GM18508 (cell line): ENCODE measurements at regions not wholly inside any gene's neighbourhood (a gene's known extent, or its start where the extent isn't known, plus 50 kb on each side); places are given as distances from the start of the nearest gene placed in this dataset.
A peak's percentile ranks its signal among the peaks of the same experiment; 100 is the strongest.

Experiments
- ATAC-seq: cut with Tn5 transposase; IDR thresholded peaks from one replicate; pipeline ENCODE4 v1.9.1; 2021; ENCODE audit warnings: moderate number of reproducible peaks; ENCODE audit not compliant: insufficient read depth, unreplicated experiment

DNA sequence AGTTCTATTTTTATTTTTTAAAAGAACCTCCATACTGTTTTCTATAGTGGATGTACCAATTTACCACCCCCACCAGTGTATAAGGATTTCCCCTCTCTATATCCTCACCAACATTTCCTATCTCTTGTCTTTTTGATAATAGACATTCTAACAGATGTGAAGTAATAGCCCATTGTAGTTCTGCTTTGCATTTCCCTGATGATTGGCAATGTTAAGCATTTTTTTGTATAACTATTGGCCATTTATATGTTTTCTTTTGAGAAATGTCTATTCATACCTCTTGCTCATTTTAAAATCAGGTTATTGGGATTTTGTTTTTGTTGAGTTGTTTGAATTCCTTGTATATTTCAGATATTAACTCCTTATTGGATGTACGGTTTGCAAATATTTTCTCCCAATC, 251.1 kb upstream of the HTR2C start:
- ATAC-seq = no peak

DNA sequence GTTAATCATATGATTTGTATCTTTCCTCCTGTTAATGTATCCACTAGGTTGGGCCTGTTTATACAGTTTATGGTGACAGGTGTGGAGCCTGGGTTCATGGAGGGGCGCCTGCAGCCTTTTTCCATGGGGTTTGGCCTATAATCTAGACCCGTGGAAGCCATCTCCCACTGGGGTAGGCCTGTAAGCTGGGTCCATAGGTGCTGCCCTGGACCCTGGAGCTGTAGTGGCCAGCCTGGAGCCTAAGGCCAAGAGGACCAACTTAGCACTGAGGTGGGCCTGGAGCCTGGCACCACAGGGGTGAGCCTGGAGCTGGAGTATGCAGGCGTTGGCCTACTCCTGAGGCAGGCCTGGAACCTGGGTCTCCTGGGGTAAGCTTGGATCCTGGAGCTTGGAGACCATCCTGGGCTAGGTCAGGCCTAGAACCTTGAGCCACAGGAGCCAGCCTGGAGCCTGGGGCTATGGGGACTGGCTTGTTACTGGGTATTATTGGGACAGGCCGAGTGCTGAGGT, 249.4 kb upstream of the HTR2C start:
- ATAC-seq = no peak

DNA sequence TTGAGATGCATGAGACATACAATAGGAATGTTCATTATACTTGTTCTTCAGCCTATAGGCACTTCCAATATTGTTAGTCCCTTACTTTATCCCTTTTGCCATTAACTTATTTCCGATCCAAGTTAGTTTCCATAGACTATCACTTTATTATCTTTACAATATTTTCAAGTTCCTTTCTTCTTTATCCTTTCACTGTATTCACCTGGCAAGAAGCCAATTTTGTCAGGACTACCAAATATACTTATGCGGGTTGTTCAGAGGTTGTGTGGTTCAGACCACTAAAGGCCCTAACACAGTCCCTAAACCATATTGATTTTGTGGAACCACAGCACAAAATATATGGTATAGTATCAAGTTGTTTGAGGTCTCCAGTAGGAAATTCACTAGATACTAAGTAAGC, 245.0 kb upstream of the HTR2C start:
- ATAC-seq = no peak

DNA sequence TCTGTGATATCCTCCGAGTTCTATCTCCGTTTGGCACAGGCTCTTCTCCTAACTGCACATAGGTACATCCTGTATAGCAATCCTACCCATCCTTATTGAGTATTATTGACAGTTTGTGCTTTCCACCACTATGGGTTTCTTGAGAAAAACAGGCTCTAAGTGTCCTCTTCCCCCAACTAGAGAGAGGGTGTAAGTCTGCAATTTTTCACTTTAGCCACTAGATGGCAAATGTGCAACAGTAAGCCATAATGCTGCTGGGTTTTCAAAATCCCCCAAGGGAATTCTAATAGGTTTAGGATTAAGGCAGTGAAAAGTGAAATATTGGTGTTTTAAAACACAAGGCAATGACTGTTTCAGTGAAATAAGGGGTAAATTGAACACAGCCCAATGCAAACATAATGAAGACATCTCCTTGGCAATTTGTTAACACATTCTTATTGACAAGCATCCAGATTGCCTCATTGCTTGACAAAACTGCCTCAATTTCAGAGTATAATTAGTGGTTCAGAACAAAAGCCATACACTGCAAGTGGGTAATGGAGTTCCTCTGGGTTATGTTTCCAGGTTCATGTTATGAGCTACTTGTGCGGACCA, 239.0 kb upstream of the HTR2C start:
- peak; percentile 81 for ATAC-seq

DNA sequence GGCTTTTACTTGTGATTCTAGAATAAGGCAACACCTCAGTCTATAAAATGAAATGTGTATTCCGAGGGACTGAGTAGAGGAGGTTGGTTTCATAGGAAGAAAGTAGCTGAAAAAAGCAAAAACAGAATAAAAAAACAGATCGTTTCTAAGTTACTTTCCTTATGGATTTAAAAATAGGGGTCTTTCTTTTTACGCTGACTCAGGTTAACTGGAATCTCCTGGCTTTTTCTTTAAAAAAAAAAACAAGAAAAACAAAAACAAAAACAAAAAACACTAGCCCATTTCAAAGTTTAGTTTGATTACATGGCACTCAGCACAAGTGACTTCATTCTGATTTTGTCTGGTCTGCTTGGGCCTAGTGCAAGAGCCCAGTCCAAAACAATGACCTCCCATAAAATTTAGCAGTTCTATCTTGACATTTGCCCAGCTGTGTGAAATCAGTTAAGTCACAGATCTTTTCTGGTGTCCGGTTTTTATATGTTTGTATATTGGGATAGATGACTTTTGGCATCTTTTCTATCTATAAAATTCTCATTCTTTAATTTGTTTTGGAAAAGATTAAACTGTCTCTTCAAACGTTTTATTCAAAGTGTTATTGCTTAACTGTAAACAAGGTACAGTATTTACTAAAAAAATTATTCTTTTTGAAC, 222.7 kb upstream of the HTR2C start:
- ATAC-seq = no peak

DNA sequence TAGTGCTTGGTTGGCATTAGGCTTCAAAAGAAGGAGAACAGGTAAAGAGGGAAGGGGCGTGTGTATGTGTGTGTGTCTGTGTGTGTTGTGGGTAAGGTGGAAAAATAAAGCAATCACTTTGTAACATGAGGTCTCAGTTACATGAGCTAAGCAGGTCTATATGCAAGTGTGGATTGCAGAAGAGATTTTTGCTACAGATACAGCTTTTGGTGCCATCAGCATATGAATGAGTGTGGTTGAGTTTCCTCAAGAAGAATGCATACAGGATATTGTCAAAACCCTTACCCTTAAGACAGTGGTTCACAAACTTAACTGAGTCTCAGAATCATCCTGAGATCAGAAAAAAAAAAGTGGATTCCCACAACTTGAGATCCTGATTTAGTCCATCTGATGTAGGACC, 220.5 kb upstream of the HTR2C start:
- ATAC-seq = no peak

DNA sequence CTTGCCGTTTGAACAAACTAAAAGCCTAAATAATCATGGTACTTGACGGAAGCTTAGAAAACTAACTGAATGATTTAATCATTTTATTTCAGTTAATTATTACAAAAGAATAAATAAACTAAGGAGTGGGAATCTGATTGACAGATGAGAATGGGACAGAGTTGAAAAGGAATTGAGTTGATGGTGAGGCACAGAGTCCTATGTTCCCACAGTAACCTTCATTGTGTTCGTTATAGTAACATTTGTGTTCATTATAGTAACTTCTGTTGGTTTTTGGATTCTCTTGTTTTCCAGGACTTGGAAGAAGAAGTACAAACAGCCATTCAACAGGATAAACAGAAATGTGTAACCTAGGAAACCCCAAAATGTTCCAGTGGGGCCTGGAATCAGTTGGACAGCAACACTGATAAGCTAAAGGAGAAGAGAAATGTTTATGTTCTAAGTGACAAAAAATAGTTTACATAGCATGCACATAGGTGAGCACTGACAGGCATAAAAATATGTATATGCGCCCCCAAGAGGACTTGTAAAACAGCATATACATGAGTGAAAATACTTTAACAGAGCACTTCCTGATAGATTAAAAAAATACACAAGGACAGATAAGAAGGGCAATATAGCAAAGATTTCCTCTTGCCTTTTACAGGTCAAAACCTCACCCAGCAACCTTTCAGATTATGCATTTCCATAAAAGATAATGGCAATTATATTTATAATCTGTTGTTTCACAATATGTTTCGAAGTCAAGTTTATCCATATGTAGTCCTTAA, 218.6 kb upstream of the HTR2C start:
- no peak for ATAC-seq

DNA sequence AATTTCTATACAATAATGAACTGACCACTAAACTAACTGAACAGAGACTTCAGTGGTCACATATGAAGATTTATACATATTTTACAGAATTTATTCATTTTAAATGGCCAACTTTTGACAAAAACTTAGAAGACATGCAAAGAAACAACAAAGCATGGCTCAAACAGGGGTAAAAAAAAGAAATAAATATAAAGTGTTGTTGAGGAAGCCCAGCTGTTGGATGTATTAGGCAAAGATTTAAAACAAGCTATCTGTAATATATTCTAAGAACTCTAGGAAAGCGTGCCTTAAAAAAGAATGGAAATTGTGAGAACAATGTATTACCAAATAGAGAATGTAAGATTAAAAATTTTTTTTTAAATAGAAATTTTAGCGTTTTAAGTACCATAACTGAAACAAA, 210.9 kb upstream of the HTR2C start:
- ATAC-seq = no peak

DNA sequence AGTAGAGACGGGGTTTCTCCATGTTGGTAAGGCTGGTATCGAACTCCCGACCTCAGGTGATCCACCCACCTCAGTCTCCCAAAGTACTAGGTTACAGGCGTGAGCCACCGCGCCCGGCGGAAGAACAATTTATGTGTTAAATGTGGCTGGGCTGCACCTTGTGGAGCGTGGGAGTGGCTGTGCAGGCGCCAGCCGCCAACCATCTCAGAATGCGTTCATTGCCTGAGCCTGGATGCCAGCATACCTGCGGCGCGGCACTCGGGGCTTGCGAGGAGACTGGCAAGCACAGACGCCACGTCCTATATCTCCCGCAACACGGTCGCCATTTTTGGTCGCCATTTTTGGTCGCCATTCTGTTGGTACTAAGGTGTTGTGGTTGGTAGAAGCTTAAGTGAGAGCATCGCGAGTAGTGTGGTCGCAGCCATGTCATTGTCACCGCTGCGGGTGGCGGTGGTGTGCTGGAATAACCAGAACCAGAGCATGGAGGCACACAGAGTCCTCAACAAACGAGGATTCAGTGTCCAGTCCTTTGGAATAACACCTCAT, 193.6 kb upstream of the HTR2C start:
- no peak for ATAC-seq
